ENCODE measurements at regions not wholly inside any gene's neighbourhood (a gene's known extent, or its start where the extent isn't known, plus 50 kb on each side); places are given as distances from the start of the nearest gene placed in this dataset.

GRCh38 chr12:131208425-131208824, 254.7 kb downstream of the ADGRD1 start:
- peak in 1 of 2 donors; percentile 35 for DNase-seq
- Histone ChIP-seq H3K27me3 (peaks cover 0 to 31% of the 10 kb centered on the region in 2 donors), H3K4me1 (no peaks in the 10 kb centered on the region), H3K36me3 (no peaks in the 10 kb centered on the region), H3K9me3 (no peaks in the 10 kb centered on the region), H3K27ac (no peak overlapping the region), H3K4me3 (no peak overlapping the region)
- no peak for TF ChIP-seq CTCF (IDR thresholded peaks at IDR 0.05)
- intact Hi-C loops (cut with DNase I; ENCODE audit: low total_unique reads) = no loop called here

- H3K36me3 ChIP-seq = no peaks in the 10 kb centered on the region
Measured at GRCh38 chr12:131209082-131210070, 255.7 kb downstream of the ADGRD1 start.

GRCh38 chr12:131210506-131211339, 257.0 kb downstream of the ADGRD1 start:
- no peak for DNase-seq
- H3K27me3 ChIP-seq = peaks cover 0 to 19% of the 10 kb centered on the region in 2 donors
- no peak overlapping the region for H3K27ac ChIP-seq
- no peaks in the 10 kb centered on the region for H3K9me3 ChIP-seq
- TF ChIP-seq CTCF (IDR thresholded peaks at IDR 0.05) = no peak
- H3K4me1 ChIP-seq = no peaks in the 10 kb centered on the region
- no peaks in the 10 kb centered on the region for H3K36me3 ChIP-seq
- H3K4me3 ChIP-seq = no peak overlapping the region
- intact Hi-C loops (cut with DNase I; ENCODE audit: low total_unique reads) = no loop called here

More at GRCh38 chr12:131209082-131210070, 255.7 kb downstream of the ADGRD1 start:
- Histone ChIP-seq H3K4me3 (no peak overlapping the region), H3K4me1 (no peaks in the 10 kb centered on the region), H3K27me3 (peaks cover 0 to 25% of the 10 kb centered on the region in 2 donors), H3K9me3 (no peaks in the 10 kb centered on the region), H3K27ac (no peak overlapping the region)
- no peak for DNase-seq
- intact Hi-C loops (cut with DNase I; ENCODE audit: low total_unique reads) = no loop called here
- no peak for TF ChIP-seq CTCF (IDR thresholded peaks at IDR 0.05)

DNA sequence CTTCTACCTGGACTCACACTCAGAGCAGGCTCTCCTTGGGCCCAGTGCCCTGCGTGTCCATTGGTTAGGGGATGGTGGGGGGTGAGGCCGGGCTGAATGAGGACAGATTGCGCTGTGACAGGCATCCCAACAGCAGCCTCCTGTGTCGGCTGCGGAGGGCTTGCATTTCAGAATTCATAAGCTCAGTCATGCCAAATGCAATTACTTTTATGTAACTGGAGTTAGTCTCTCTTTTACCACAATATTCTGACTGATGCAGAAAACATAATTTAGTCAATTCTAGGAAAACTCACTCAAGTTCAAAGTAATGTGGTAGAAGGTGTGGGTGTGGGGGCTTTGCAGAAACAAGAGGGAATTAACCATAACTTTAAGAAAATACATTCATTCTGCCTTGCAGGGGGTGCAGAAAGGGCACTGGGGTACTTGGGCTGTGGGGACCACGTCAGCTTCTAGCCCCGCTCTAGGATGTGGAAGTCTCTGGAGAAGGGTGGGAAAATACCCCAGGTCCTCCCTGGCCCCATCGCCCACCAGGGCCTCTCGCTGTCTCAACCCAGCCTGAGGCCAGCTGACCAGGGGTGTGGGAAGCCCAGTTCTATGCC, 257.7 kb downstream of the ADGRD1 start:
- H3K4me1 ChIP-seq = no peaks in the 10 kb centered on the region
- peak in 1 of 2 donors; percentile 50 for DNase-seq
- intact Hi-C loops (cut with DNase I; ENCODE audit: low total_unique reads) = no loop called here

More for the DNA sequence above, 257.7 kb downstream of the ADGRD1 start:
- Histone ChIP-seq H3K4me3 (no peak overlapping the region), H3K36me3 (no peaks in the 10 kb centered on the region), H3K27ac (no peak overlapping the region), H3K9me3 (no peaks in the 10 kb centered on the region), H3K27me3 (peaks cover 0 to 19% of the 10 kb centered on the region in 2 donors)
- no peak for TF ChIP-seq CTCF (IDR thresholded peaks at IDR 0.05)
